ENCODE measurements at regions not wholly inside any gene's neighbourhood (a gene's known extent, or its start where the extent isn't known, plus 50 kb on each side); places are given as distances from the start of the nearest gene placed in this dataset.

GRCh38 chr12:43155376-43155775 is 396.6 kb downstream of the ADAMTS20 start:
- no peak overlapping the region for H2AFZ ChIP-seq (ENCODE audit: low read depth, low read length)
- H3K27ac ChIP-seq (ENCODE audit: insufficient read depth, low read depth, low read length), result no peak overlapping the region
- no peaks in the 10 kb centered on the region for H4K20me1 ChIP-seq (replicated peaks; ENCODE audit: control insufficient read depth, extremely low read depth, insufficient read depth, low read length)
- DNase-seq (ENCODE audit: low read depth, low spot score) (no peak), FAIRE-seq (no peak)
- TF ChIP-seq MAX (IDR thresholded peaks at IDR 0.05; ENCODE audit: insufficient read depth, insufficient read length) (no peak), POLR2AphosphoS5 (IDR thresholded peaks at IDR 0.05; ENCODE audit: insufficient read depth, low read depth, low read length) (no peak), FOS (IDR thresholded peaks at IDR 0.05; ENCODE audit: borderline replicate concordance, insufficient read depth, low read length) (no peak), POLR2A (IDR thresholded peaks at IDR 0.05; ENCODE audit: low read depth, low read length) (no peak), CTCF (IDR thresholded peaks at IDR 0.05; ENCODE audit: extremely low read depth in 1 of 2, insufficient read depth in 1 of 2, low read depth in 1 of 2, low read length in 2 of 2) (no peak), EZH2 (IDR thresholded peaks at IDR 0.05; ENCODE audit: borderline replicate concordance, low read depth, low read length, severe bottlenecking) (no peak), JUN (IDR thresholded peaks at IDR 0.05; ENCODE audit: borderline replicate concordance, insufficient read depth, insufficient read length, low read depth) (no peak), MYC (IDR thresholded peaks at IDR 0.05; ENCODE audit: low read depth, low read length) (no peak), GATA2 (IDR thresholded peaks at IDR 0.05; ENCODE audit: insufficient read depth, insufficient read length, low read depth, low read length) (no peak)
- H3K9me1 ChIP-seq (replicated peaks; ENCODE audit: control insufficient read depth, extremely low read depth, insufficient read depth, low read length), result no peaks in the 10 kb centered on the region
- H3K4me2 ChIP-seq (ENCODE audit: insufficient read depth, low read length), result no peak overlapping the region
- no peak overlapping the region for H3K9ac ChIP-seq (replicated peaks; ENCODE audit: extremely low read depth, insufficient read depth, low read length)
- H3K9me3 ChIP-seq (replicated peaks; ENCODE audit: control insufficient read depth, insufficient read depth, low read length), result no peaks in the 10 kb centered on the region
- CTCF ChIA-PET, result no interaction called here
- no TSS peak for BruUV-seq (replicated peaks)
- no peaks in the 10 kb centered on the region for H3K27me3 ChIP-seq (ENCODE audit: control insufficient read depth in 2 of 2, insufficient read depth in 2 of 2, low read length in 2 of 2)
- H3K79me2 ChIP-seq (ENCODE audit: control insufficient read depth, insufficient read depth, low read length), result no peaks in the 10 kb centered on the region
- no peaks in the 10 kb centered on the region for H3K4me1 ChIP-seq (ENCODE audit: control insufficient read depth, extremely low read depth, insufficient read depth, low read length)
- no peaks in the 10 kb centered on the region for H3K36me3 ChIP-seq (ENCODE audit: control insufficient read depth in 2 of 2, extremely low read depth in 1 of 2, insufficient read depth in 2 of 2, low read length in 2 of 2)
- intact Hi-C loops (cut with micrococcal nuclease) (no loop called here), dilution Hi-C loops (cut with MboI; ENCODE audit: extremely low pct_ligation_motif_present, low sequenced_read_pairs) (no loop called here)
- POLR2A ChIA-PET, result no interaction called here
- H3K4me3 ChIP-seq (replicated peaks in 1 of 3; ENCODE audit: insufficient read depth in 1 of 3, low read depth in 1 of 3, low read length in 3 of 3), result no peak overlapping the region

Measured in endothelial cell of umbilical vein (primary cell).